Brain microvascular endothelial cell (primary cell): ENCODE measurements at regions not wholly inside any gene's neighbourhood (a gene's known extent, or its start where the extent isn't known, plus 50 kb on each side); places are given as distances from the start of the nearest gene placed in this dataset.
A peak's percentile ranks its signal among the peaks of the same experiment; 100 is the strongest.

Experiments used
- DNase-seq: peaks from one replicate; pipeline ENCODE4 v3.0.0-alpha.2; 2020
- H3K27ac ChIP-seq: fragments of 250-450 bp; sonication (Bioruptor Pico); 2 replicates; pipeline ENCODE4 v1.5.1; 2020; ENCODE audit warnings: mild to moderate bottlenecking, moderate library complexity
- H3K27me3 ChIP-seq: fragments of 250-450 bp; sonication (Bioruptor Pico); replicated peaks from 2 replicates; pipeline ENCODE4 v1.5.1; 2020; ENCODE audit warnings: mild to moderate bottlenecking
- H3K36me3 ChIP-seq: fragments of 250-450 bp; sonication (Bioruptor Pico); replicated peaks from 2 replicates; pipeline ENCODE4 v1.5.1; 2020; ENCODE audit warnings: mild to moderate bottlenecking
- H3K4me3 ChIP-seq: 2 replicates; pipeline ENCODE4 v1.5.1; 2011; ENCODE audit warnings: low read depth, mild to moderate bottlenecking, control low read depth, low read length, moderate library complexity
- CTCF ChIP-seq: IDR thresholded peaks from 2 replicates; pipeline ENCODE4 v1.5.1; 2011; ENCODE audit warnings: low read depth, mild to moderate bottlenecking, moderate library complexity, low read length, control low read depth, inconsistent platforms; ENCODE audit errors: missing control alignments
- in situ Hi-C: cut with HindIII; loops from 2 replicates; pipeline ENCODE4 v1.10.0; 2017; ENCODE audit warnings: low sequenced_read_pairs, low pct_ligation_motif_present

GRCh38 chr9:90966480-90967144, 165.0 kb downstream of the SYK start:
- H3K4me3 ChIP-seq: no peak overlapping the region
- no peak for TF ChIP-seq CTCF
- no peaks in the 10 kb centered on the region for H3K36me3 ChIP-seq
- H3K27ac ChIP-seq: peak overlapping the region; percentile 64
- no peaks in the 10 kb centered on the region for H3K27me3 ChIP-seq
- in situ Hi-C loops: no loop called here
- DNase-seq: peak; percentile 44

- no peak for DNase-seq
- TF ChIP-seq CTCF: no peak
- peak overlapping the region; percentile 64 for H3K27ac ChIP-seq
These were observed 165.5 kb downstream of the SYK start for GRCh38 chr9:90967145-90967538.

GRCh38 chr9:90969021-90969675, 167.5 kb downstream of the SYK start:
- no peak for DNase-seq
- Histone ChIP-seq H3K27me3 (no peaks in the 10 kb centered on the region), H3K36me3 (no peaks in the 10 kb centered on the region), H3K27ac (no peak overlapping the region), H3K4me3 (no peak overlapping the region)
- in situ Hi-C loops: no loop called here
- no peak for TF ChIP-seq CTCF

More at GRCh38 chr9:90967145-90967538, 165.5 kb downstream of the SYK start:
- H3K4me3 ChIP-seq: no peak overlapping the region
- no peaks in the 10 kb centered on the region for H3K36me3 ChIP-seq
- in situ Hi-C loops: no loop called here
- H3K27me3 ChIP-seq: no peaks in the 10 kb centered on the region

GRCh38 chr9:90970608-90971007, 169.0 kb downstream of the SYK start:
- no peak for TF ChIP-seq CTCF
- no peak overlapping the region for H3K27ac ChIP-seq
- H3K36me3 ChIP-seq: no peaks in the 10 kb centered on the region
- no peaks in the 10 kb centered on the region for H3K27me3 ChIP-seq
- DNase-seq: no peak
- no peak overlapping the region for H3K4me3 ChIP-seq
- in situ Hi-C loops: no loop called here

- Histone ChIP-seq H3K27ac (no peak overlapping the region), H3K27me3 (no peaks in the 10 kb centered on the region)
- in situ Hi-C loops: no loop called here
These were observed 170.4 kb downstream of the SYK start for GRCh38 chr9:90972057-90972456.

More at GRCh38 chr9:90972057-90972456, 170.4 kb downstream of the SYK start:
- TF ChIP-seq CTCF: no peak
- Histone ChIP-seq H3K4me3 (no peak overlapping the region), H3K36me3 (no peaks in the 10 kb centered on the region)
- DNase-seq: no peak
